Lower leg skin (tissue), 3 donors: ENCODE measurements at regions not wholly inside any gene's neighbourhood (a gene's known extent, or its start where the extent isn't known, plus 50 kb on each side); places are given as distances from the start of the nearest gene placed in this dataset.

Experiments
- CTCF ChIP-seq, 3 donors: fragments of 450-650 bp; IDR thresholded peaks; one replicate each; pipeline ENCODE4 v1.5.1; 2016; ENCODE audit warnings: antibody characterized with exemption in 3 of 3, mild to moderate bottlenecking in 3 of 3, moderate library complexity in 2 of 3
- POLR2A ChIP-seq, 2 donors: fragments of 450-650 bp; IDR thresholded peaks; one replicate each; pipeline ENCODE4 v1.6.1; 2016 to 2017; ENCODE audit warnings: antibody characterized with exemption in 2 of 2, mild to moderate bottlenecking in 1 of 2, moderate library complexity in 1 of 2

- TF ChIP-seq CTCF (IDR thresholded peaks at IDR 0.05) (no peak), POLR2A (IDR thresholded peaks at IDR 0.05) (no peak)
These were observed 113.7 kb upstream of the MAP1B start for GRCh38 chr5:71993600-71993999.
